ENCODE measurements at regions not wholly inside any gene's neighbourhood (a gene's known extent, or its start where the extent isn't known, plus 50 kb on each side); places are given as distances from the start of the nearest gene placed in this dataset.

- TF ChIP-seq POLR2A (IDR thresholded peaks at IDR 0.05) (no peak), CTCF (IDR thresholded peaks at IDR 0.05) (no peak)
These were observed 446.8 kb downstream of the TMEM135 start for GRCh38 chr11:87484566-87484965.

All from Peyer's patch (tissue), 4 donors.